Right lobe of liver (tissue), 4 donors: ENCODE measurements at regions not wholly inside any gene's neighbourhood (a gene's known extent, or its start where the extent isn't known, plus 50 kb on each side); places are given as distances from the start of the nearest gene placed in this dataset.

Experiments used
- POLR2A ChIP-seq: fragments of 450-650 bp; IDR thresholded peaks from one replicate; pipeline ENCODE4 v1.6.1; 2017; ENCODE audit warnings: antibody characterized with exemption, mild to moderate bottlenecking
- TF ChIP-seq, protein P1 (sequence below), 4 donors: fragments of 200-600 bp in 3 of 4; fragments of 450-650 bp in 1 of 4; IDR thresholded peaks; one replicate each; pipeline versions ENCODE4 v1.5.1 to v1.8.0; 2016 to 2022; ENCODE audit warnings: antibody characterized with exemption in 4 of 4, mild to moderate bottlenecking in 2 of 4
- donor health status: DM: no; HTN: no; CAD: no.
- donor health status: DM: no; HTN: no; CAD: no.
- donor health status: DM: no; HTN: yes; CAD: no.

DNA sequence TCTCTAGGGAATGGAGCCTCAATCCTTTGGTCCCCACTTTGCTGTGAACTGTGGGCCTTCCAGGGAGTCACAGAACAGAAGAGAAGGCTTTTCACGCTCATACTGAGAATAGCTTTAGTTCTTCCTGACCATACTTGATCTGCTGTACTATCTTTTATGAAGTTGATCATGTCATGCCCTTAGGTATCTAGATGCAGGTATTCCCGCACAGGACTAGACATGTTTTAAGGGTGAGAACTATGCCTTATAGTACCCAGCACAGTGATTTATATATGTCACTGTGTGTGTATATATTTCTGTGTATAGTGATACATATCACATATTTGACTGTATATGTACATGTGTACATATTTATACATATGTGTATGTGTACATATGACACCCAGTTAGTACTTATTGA lies 358.4 kb upstream of the SEMA6D start:
- TF ChIP-seq, protein P1, sequence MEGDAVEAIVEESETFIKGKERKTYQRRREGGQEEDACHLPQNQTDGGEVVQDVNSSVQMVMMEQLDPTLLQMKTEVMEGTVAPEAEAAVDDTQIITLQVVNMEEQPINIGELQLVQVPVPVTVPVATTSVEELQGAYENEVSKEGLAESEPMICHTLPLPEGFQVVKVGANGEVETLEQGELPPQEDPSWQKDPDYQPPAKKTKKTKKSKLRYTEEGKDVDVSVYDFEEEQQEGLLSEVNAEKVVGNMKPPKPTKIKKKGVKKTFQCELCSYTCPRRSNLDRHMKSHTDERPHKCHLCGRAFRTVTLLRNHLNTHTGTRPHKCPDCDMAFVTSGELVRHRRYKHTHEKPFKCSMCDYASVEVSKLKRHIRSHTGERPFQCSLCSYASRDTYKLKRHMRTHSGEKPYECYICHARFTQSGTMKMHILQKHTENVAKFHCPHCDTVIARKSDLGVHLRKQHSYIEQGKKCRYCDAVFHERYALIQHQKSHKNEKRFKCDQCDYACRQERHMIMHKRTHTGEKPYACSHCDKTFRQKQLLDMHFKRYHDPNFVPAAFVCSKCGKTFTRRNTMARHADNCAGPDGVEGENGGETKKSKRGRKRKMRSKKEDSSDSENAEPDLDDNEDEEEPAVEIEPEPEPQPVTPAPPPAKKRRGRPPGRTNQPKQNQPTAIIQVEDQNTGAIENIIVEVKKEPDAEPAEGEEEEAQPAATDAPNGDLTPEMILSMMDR (IDR thresholded peaks at IDR 0.05): no peak
- no peak for TF ChIP-seq POLR2A
